ENCODE measurements at regions not wholly inside any gene's neighbourhood (a gene's known extent, or its start where the extent isn't known, plus 50 kb on each side); places are given as distances from the start of the nearest gene placed in this dataset.
A peak's percentile ranks its signal among the peaks of the same experiment; 100 is the strongest.

- DNase-seq (no peak), ATAC-seq (no peak)
- Mint-ChIP-seq H3K27ac (no peak overlapping the region), H3K36me3 (ENCODE audit: low read depth) (no peaks in the 10 kb centered on the region), H3K4me3 (no peak overlapping the region), H3K4me1 (no peaks in the 10 kb centered on the region), H3K9me3 (ENCODE audit: low read depth) (peaks cover 3% of the 10 kb centered on the region), H3K27me3 (peaks cover 2% of the 10 kb centered on the region)
- POLR2A ChIA-PET: no interaction called here
- intact Hi-C loops (cut with DNase I, micrococcal nuclease): no loop called here
- CTCF ChIA-PET: no interaction called here
Observed at GRCh38 chr1:221138516-221138915, 259.3 kb downstream of the HLX start.

GRCh38 chr1:221139991-221140390 is 260.7 kb downstream of the HLX start:
- ChIA-PET POLR2A (no interaction called here), CTCF (interaction anchor here (1.6 kb wide), 1 partner anchor 64 kb away, joined by 3 read pairs; no protein-coding TSS in a partner anchor)
- ATAC-seq: no peak

GRCh38 chr1:221141096-221141495 is 261.9 kb downstream of the HLX start:
- intact Hi-C loops (cut with DNase I, micrococcal nuclease): no loop called here
- H3K36me3 Mint-ChIP-seq (ENCODE audit: low read depth): no peaks in the 10 kb centered on the region
- peaks cover 2% of the 10 kb centered on the region for H3K27me3 Mint-ChIP-seq
- no peaks in the 10 kb centered on the region for H3K4me1 Mint-ChIP-seq
- H3K27ac Mint-ChIP-seq: no peak overlapping the region
- ChIA-PET CTCF (interaction anchor here (1.6 kb wide), 1 partner anchor 63 kb away, joined by 3 read pairs; no protein-coding TSS in a partner anchor), POLR2A (no interaction called here)
- H3K9me3 Mint-ChIP-seq (ENCODE audit: low read depth): peaks cover 3% of the 10 kb centered on the region
- ATAC-seq (no peak), DNase-seq (peak; percentile 4)
- no peak overlapping the region for H3K4me3 Mint-ChIP-seq

More at GRCh38 chr1:221139991-221140390, 260.7 kb downstream of the HLX start:
- H3K27ac Mint-ChIP-seq: no peak overlapping the region
- no peaks in the 10 kb centered on the region for H3K4me1 Mint-ChIP-seq
- DNase-seq: no peak
- H3K27me3 Mint-ChIP-seq: peaks cover 2% of the 10 kb centered on the region
- H3K36me3 Mint-ChIP-seq (ENCODE audit: low read depth): no peaks in the 10 kb centered on the region
- H3K4me3 Mint-ChIP-seq: no peak overlapping the region
- intact Hi-C loops (cut with DNase I, micrococcal nuclease): no loop called here
- peaks cover 3% of the 10 kb centered on the region for H3K9me3 Mint-ChIP-seq (ENCODE audit: low read depth)

- ChIA-PET CTCF (interaction anchor here (1.6 kb wide), 1 partner anchor 62 kb away, joined by 3 read pairs; no protein-coding TSS in a partner anchor), POLR2A (no interaction called here)
- Mint-ChIP-seq H3K4me1 (no peaks in the 10 kb centered on the region), H3K27me3 (peaks cover 2% of the 10 kb centered on the region), H3K36me3 (ENCODE audit: low read depth) (no peaks in the 10 kb centered on the region), H3K27ac (no peak overlapping the region), H3K9me3 (ENCODE audit: low read depth) (peaks cover 3% of the 10 kb centered on the region), H3K4me3 (no peak overlapping the region)
- DNase-seq (no peak), ATAC-seq (no peak)
- intact Hi-C loops (cut with DNase I, micrococcal nuclease): no loop called here
Observed at GRCh38 chr1:221141606-221142285, 262.5 kb downstream of the HLX start.

- Mint-ChIP-seq H3K27me3 (no peaks in the 10 kb centered on the region), H3K27ac (no peak overlapping the region), H3K9me3 (ENCODE audit: low read depth) (peaks cover 3% of the 10 kb centered on the region), H3K4me3 (no peak overlapping the region), H3K4me1 (no peaks in the 10 kb centered on the region), H3K36me3 (ENCODE audit: low read depth) (no peaks in the 10 kb centered on the region)
- intact Hi-C loops (cut with DNase I, micrococcal nuclease): no loop called here
- ChIA-PET CTCF (no interaction called here), POLR2A (no interaction called here)
- DNase-seq (no peak), ATAC-seq (no peak)
Observed at GRCh38 chr1:221148660-221149059, 269.4 kb downstream of the HLX start.

- no peaks in the 10 kb centered on the region for H3K27me3 Mint-ChIP-seq
- H3K4me3 Mint-ChIP-seq: no peak overlapping the region
- ATAC-seq: no peak
- intact Hi-C loops (cut with DNase I, micrococcal nuclease): no loop called here
- ChIA-PET POLR2A (no interaction called here), CTCF (no interaction called here)
- no peak overlapping the region for H3K27ac Mint-ChIP-seq
- no peak for DNase-seq
- no peaks in the 10 kb centered on the region for H3K4me1 Mint-ChIP-seq
- H3K36me3 Mint-ChIP-seq (ENCODE audit: low read depth): no peaks in the 10 kb centered on the region
- peaks cover 3% of the 10 kb centered on the region for H3K9me3 Mint-ChIP-seq (ENCODE audit: low read depth)
Observed at GRCh38 chr1:221149111-221149510, 269.9 kb downstream of the HLX start.

GRCh38 chr1:221149555-221150075 is 270.4 kb downstream of the HLX start:
- no peak for ATAC-seq
- H3K36me3 Mint-ChIP-seq (ENCODE audit: low read depth): no peaks in the 10 kb centered on the region
- POLR2A ChIA-PET: no interaction called here
- DNase-seq: no peak
- peaks cover 3% of the 10 kb centered on the region for H3K9me3 Mint-ChIP-seq (ENCODE audit: low read depth)
- no peaks in the 10 kb centered on the region for H3K27me3 Mint-ChIP-seq
- H3K27ac Mint-ChIP-seq: no peak overlapping the region
- CTCF ChIA-PET: no interaction called here
- intact Hi-C loops (cut with DNase I, micrococcal nuclease): no loop called here
- no peak overlapping the region for H3K4me3 Mint-ChIP-seq
- H3K4me1 Mint-ChIP-seq: no peaks in the 10 kb centered on the region

GRCh38 chr1:221150996-221151395 is 271.8 kb downstream of the HLX start:
- Mint-ChIP-seq H3K4me3 (no peak overlapping the region), H3K9me3 (ENCODE audit: low read depth) (peaks cover 3% of the 10 kb centered on the region), H3K27me3 (no peaks in the 10 kb centered on the region), H3K36me3 (ENCODE audit: low read depth) (no peaks in the 10 kb centered on the region), H3K4me1 (no peaks in the 10 kb centered on the region), H3K27ac (no peak overlapping the region)
- intact Hi-C loops (cut with DNase I, micrococcal nuclease): no loop called here
- ChIA-PET CTCF (no interaction called here), POLR2A (no interaction called here)
- DNase-seq (no peak), ATAC-seq (no peak)

GRCh38 chr1:221154932-221155331 is 275.7 kb downstream of the HLX start:
- Mint-ChIP-seq H3K27me3 (no peaks in the 10 kb centered on the region), H3K9me3 (ENCODE audit: low read depth) (peaks cover 3% of the 10 kb centered on the region), H3K4me3 (no peak overlapping the region), H3K4me1 (no peaks in the 10 kb centered on the region), H3K27ac (no peak overlapping the region), H3K36me3 (ENCODE audit: low read depth) (no peaks in the 10 kb centered on the region)
- no peak for ATAC-seq
- intact Hi-C loops (cut with DNase I, micrococcal nuclease): no loop called here
- no peak for DNase-seq
- CTCF ChIA-PET: interaction anchor here (0.8 kb wide), 2 partner anchors 10 to 49 kb away, joined by 3 to 4 read pairs; no protein-coding TSS in a partner anchor
- POLR2A ChIA-PET: no interaction called here

- DNase-seq (no peak), ATAC-seq (no peak)
- Mint-ChIP-seq H3K36me3 (ENCODE audit: low read depth) (no peaks in the 10 kb centered on the region), H3K4me1 (no peaks in the 10 kb centered on the region), H3K27ac (no peak overlapping the region), H3K27me3 (peaks cover under 1% of the 10 kb centered on the region), H3K4me3 (no peak overlapping the region), H3K9me3 (ENCODE audit: low read depth) (no peaks in the 10 kb centered on the region)
- intact Hi-C loops (cut with DNase I, micrococcal nuclease): no loop called here
- ChIA-PET CTCF (no interaction called here), POLR2A (no interaction called here)
Observed at GRCh38 chr1:221157026-221157761, 278.0 kb downstream of the HLX start.

GRCh38 chr1:221159608-221160007 is 280.4 kb downstream of the HLX start:
- POLR2A ChIA-PET: no interaction called here
- ATAC-seq (no peak), DNase-seq (no peak)
- intact Hi-C loops (cut with DNase I, micrococcal nuclease): no loop called here
- CTCF ChIA-PET: no interaction called here
- Mint-ChIP-seq H3K27ac (no peak overlapping the region), H3K27me3 (peaks cover 4% of the 10 kb centered on the region), H3K9me3 (ENCODE audit: low read depth) (no peaks in the 10 kb centered on the region), H3K4me1 (no peaks in the 10 kb centered on the region), H3K4me3 (no peak overlapping the region), H3K36me3 (ENCODE audit: low read depth) (no peaks in the 10 kb centered on the region)

- Mint-ChIP-seq H3K27ac (no peak overlapping the region), H3K4me3 (no peak overlapping the region), H3K9me3 (ENCODE audit: low read depth) (no peaks in the 10 kb centered on the region), H3K27me3 (peaks cover 7% of the 10 kb centered on the region), H3K4me1 (no peaks in the 10 kb centered on the region), H3K36me3 (ENCODE audit: low read depth) (no peaks in the 10 kb centered on the region)
- no peak for ATAC-seq
- no peak for DNase-seq
- POLR2A ChIA-PET: no interaction called here
- intact Hi-C loops (cut with DNase I, micrococcal nuclease): no loop called here
- CTCF ChIA-PET: no interaction called here
Observed at GRCh38 chr1:221161571-221162041, 282.4 kb downstream of the HLX start.
